ENCODE measurements at regions not wholly inside any gene's neighbourhood (a gene's known extent, or its start where the extent isn't known, plus 50 kb on each side); places are given as distances from the start of the nearest gene placed in this dataset.

DNA sequence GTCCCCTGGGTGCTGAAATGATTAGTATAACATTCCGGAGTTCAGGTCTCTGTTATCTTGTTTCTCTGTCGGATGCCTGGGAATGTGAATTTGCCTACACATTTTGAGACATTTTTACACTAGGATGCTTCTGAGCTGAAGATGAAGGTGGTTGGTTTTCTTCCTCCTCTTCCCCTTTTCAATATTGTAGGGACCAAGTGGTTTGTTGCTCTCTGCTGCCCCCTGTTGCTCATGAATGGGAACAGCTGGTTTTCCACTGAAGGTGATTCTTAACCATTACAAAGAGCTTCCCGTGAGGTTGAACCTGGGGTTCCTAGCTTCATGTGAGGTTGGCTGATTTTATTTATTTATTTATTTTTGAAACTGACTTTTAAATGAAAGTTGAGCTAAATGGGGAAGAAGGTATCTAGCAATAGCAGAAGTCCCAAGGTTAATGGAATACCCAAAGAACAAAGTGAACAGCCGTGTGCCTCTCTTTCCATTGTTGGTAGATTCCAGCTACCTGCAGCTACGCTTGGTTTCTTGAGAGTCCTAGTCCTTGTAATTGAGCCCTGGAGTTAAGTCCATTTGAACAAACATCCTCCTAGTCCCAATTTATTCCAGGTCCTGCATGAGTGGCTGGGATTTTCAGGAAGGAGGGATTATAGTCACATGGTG, 983.9 kb upstream of the EEF2KMT start:
- no peaks in the 10 kb centered on the region for H3K27me3 Mint-ChIP-seq (ENCODE audit: unreplicated experiment)
- DNase-seq, result peak; percentile 61
- H3K36me3 Mint-ChIP-seq (ENCODE audit: unreplicated experiment), result no peaks in the 10 kb centered on the region
- TF ChIP-seq, protein P1, sequence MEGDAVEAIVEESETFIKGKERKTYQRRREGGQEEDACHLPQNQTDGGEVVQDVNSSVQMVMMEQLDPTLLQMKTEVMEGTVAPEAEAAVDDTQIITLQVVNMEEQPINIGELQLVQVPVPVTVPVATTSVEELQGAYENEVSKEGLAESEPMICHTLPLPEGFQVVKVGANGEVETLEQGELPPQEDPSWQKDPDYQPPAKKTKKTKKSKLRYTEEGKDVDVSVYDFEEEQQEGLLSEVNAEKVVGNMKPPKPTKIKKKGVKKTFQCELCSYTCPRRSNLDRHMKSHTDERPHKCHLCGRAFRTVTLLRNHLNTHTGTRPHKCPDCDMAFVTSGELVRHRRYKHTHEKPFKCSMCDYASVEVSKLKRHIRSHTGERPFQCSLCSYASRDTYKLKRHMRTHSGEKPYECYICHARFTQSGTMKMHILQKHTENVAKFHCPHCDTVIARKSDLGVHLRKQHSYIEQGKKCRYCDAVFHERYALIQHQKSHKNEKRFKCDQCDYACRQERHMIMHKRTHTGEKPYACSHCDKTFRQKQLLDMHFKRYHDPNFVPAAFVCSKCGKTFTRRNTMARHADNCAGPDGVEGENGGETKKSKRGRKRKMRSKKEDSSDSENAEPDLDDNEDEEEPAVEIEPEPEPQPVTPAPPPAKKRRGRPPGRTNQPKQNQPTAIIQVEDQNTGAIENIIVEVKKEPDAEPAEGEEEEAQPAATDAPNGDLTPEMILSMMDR (IDR thresholded peaks at IDR 0.05; ENCODE audit: partially characterized antibody, unreplicated experiment), result peak; percentile 84
- no peak overlapping the region for H3K4me3 Mint-ChIP-seq (ENCODE audit: unreplicated experiment)
- H3K9me3 Mint-ChIP-seq (ENCODE audit: unreplicated experiment), result peaks cover 8% of the 10 kb centered on the region
- no peak overlapping the region for H3K27ac Mint-ChIP-seq (ENCODE audit: unreplicated experiment)
- no peaks in the 10 kb centered on the region for H3K4me1 Mint-ChIP-seq (ENCODE audit: low read depth, unreplicated experiment)

DNA sequence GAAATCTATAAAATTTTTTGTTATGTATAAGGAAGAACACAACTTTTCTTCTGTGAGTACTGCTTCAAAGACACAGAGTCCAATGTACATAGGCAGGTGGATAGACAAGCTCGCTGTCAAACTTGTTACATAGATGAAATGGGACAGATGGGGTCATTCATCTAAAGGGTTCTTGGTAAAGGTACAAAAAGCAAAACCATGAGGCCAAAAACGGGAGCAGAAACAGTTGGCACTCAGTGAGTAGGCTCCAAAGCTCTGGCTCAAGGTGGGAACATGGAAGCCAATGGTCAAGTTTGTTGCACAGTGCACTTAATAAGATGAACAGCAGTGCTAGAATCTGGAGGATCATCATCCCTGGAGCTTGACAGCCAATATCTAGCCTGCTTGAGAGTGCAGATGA, 979.0 kb upstream of the EEF2KMT start:
- Mint-ChIP-seq H3K27me3 (ENCODE audit: unreplicated experiment) (peaks cover 2% of the 10 kb centered on the region), H3K27ac (ENCODE audit: unreplicated experiment) (no peak overlapping the region), H3K4me3 (ENCODE audit: unreplicated experiment) (no peak overlapping the region), H3K36me3 (ENCODE audit: unreplicated experiment) (peaks cover 4% of the 10 kb centered on the region), H3K9me3 (ENCODE audit: unreplicated experiment) (peaks cover 5% of the 10 kb centered on the region), H3K4me1 (ENCODE audit: low read depth, unreplicated experiment) (no peaks in the 10 kb centered on the region)
- DNase-seq, result no peak
- TF ChIP-seq, protein P1 (IDR thresholded peaks at IDR 0.05; ENCODE audit: partially characterized antibody, unreplicated experiment), result no peak

DNA sequence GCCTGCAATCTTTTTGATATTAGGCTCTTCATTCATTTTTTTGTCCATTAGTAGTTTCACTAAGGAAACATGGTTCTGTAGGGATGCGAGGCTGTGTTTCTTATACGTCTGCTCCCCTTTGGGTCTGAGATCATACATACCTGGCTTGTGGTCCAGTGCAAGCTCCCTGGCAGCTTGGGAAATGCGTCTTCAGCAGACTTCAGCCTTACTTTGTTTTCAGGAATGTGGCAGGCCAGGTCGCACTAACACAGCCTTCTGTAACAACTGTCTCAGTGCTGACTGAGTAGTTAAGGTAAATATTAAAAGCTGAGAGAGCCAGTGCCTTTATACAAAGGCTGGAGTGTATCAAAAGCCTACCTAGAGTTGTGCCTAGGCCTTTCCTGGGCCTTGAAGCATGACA, 970.5 kb upstream of the EEF2KMT start:
- no peak for DNase-seq
- Mint-ChIP-seq H3K4me1 (ENCODE audit: low read depth, unreplicated experiment) (peaks cover 4% of the 10 kb centered on the region), H3K4me3 (ENCODE audit: unreplicated experiment) (no peak overlapping the region)

DNA sequence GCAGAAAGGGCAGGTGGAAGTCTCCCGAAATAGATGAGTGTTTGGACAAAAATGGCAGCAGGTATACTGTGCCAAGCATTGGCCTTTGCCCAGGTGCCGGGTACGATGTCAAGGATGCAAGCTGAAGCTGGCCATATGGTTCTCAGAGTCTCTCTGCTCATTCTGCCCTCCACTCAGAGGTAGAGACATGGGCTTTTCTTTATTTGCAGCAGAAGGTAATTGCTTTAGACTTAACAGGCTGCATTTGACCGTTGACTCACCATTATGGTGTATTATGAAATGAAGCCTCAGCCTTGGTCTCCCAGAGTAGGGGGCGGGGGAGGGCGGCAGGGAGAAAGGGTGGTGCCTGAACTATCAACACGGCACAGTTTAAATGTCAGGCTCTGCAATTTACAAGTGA, 969.1 kb upstream of the EEF2KMT start:
- no peaks in the 10 kb centered on the region for H3K27me3 Mint-ChIP-seq (ENCODE audit: unreplicated experiment)

More for the DNA sequence above, 970.5 kb upstream of the EEF2KMT start:
- H3K27me3 Mint-ChIP-seq (ENCODE audit: unreplicated experiment), result no peaks in the 10 kb centered on the region
- peaks cover 6% of the 10 kb centered on the region for H3K36me3 Mint-ChIP-seq (ENCODE audit: unreplicated experiment)
- TF ChIP-seq, protein P1 (IDR thresholded peaks at IDR 0.05; ENCODE audit: partially characterized antibody, unreplicated experiment), result no peak
- peaks cover 10% of the 10 kb centered on the region for H3K9me3 Mint-ChIP-seq (ENCODE audit: unreplicated experiment)
- H3K27ac Mint-ChIP-seq (ENCODE audit: unreplicated experiment), result no peak overlapping the region

DNA sequence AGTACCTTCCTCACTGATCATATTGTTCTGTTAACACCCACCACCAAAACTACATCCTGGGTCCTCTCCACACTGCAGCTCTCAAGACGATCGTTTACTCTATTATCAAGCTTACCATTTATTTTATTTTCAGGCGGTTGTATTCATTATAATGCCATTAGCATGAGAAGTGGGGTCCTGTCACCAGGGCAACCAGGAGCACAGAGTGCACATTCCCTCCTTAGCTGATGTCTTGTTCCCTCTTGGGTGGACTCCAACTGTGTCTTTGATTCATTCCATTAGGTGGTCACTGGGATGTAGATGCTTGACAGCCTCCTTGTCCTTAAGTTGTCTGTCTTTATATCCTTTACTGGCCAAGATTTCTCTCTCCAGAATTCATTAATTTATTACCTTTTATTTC, 965.9 kb upstream of the EEF2KMT start:
- H3K27me3 Mint-ChIP-seq (ENCODE audit: unreplicated experiment), result peaks cover 2% of the 10 kb centered on the region
- H3K27ac Mint-ChIP-seq (ENCODE audit: unreplicated experiment), result peak overlapping the region; percentile 28
- no peak overlapping the region for H3K4me3 Mint-ChIP-seq (ENCODE audit: unreplicated experiment)
- peaks cover 11% of the 10 kb centered on the region for H3K4me1 Mint-ChIP-seq (ENCODE audit: low read depth, unreplicated experiment)
- peaks cover 8% of the 10 kb centered on the region for H3K9me3 Mint-ChIP-seq (ENCODE audit: unreplicated experiment)
- no peaks in the 10 kb centered on the region for H3K36me3 Mint-ChIP-seq (ENCODE audit: unreplicated experiment)
- no peak for DNase-seq
- TF ChIP-seq, protein P1 (IDR thresholded peaks at IDR 0.05; ENCODE audit: partially characterized antibody, unreplicated experiment), result no peak

More for the DNA sequence above, 969.1 kb upstream of the EEF2KMT start:
- Mint-ChIP-seq H3K9me3 (ENCODE audit: unreplicated experiment) (peaks cover 8% of the 10 kb centered on the region), H3K4me1 (ENCODE audit: low read depth, unreplicated experiment) (peaks cover 4% of the 10 kb centered on the region), H3K4me3 (ENCODE audit: unreplicated experiment) (no peak overlapping the region), H3K36me3 (ENCODE audit: unreplicated experiment) (peaks cover 2% of the 10 kb centered on the region), H3K27ac (ENCODE audit: unreplicated experiment) (no peak overlapping the region)
- peak; percentile 15 for DNase-seq
- TF ChIP-seq, protein P1 (IDR thresholded peaks at IDR 0.05; ENCODE audit: partially characterized antibody, unreplicated experiment), result no peak

All from glutamatergic neuron (in vitro differentiated cells).